ENCODE measurements at regions not wholly inside any gene's neighbourhood (a gene's known extent, or its start where the extent isn't known, plus 50 kb on each side); places are given as distances from the start of the nearest gene placed in this dataset.

GRCh38 chr12:82565966-82566365, 120.7 kb upstream of the TMTC2 start:
- TF ChIP-seq SMC3 (conservative IDR thresholded peaks at IDR 0.05; ENCODE audit: poor library complexity) (no peak), CTCF (IDR thresholded peaks at IDR 0.05; ENCODE audit: poor library complexity, severe bottlenecking) (no peak)

Measured in neural cell (in vitro differentiated cells).